ENCODE measurements at regions not wholly inside any gene's neighbourhood (a gene's known extent, or its start where the extent isn't known, plus 50 kb on each side); places are given as distances from the start of the nearest gene placed in this dataset.

- Histone ChIP-seq H2AK5ac (ENCODE audit: low read depth, low read length) (no peak overlapping the region), H2BK120ac (ENCODE audit: low read depth, low read length) (no peak overlapping the region), H3K27me3 (ENCODE audit: control insufficient read depth in 3 of 3, insufficient read depth in 3 of 3, low read depth in 1 of 3, low read length in 3 of 3) (no peaks in the 10 kb centered on the region), H3K4me3 (ENCODE audit: low read length in 2 of 2) (no peak overlapping the region), H2BK12ac (ENCODE audit: low read length) (no peak overlapping the region), H3K36me3 (replicated peaks in 1 of 2; ENCODE audit: control insufficient read depth in 2 of 2, insufficient read depth in 2 of 2, low read length in 2 of 2) (no peaks in the 10 kb centered on the region), H3K9ac (ENCODE audit: low read depth, low read length, poor library complexity) (no peak overlapping the region), H3K18ac (ENCODE audit: low read length) (no peak overlapping the region), H4K91ac (ENCODE audit: low read depth, low read length, poor library complexity) (no peak overlapping the region), H3K4me1 (ENCODE audit: control insufficient read depth in 2 of 2, insufficient read depth in 1 of 2, low read depth in 1 of 2, low read length in 2 of 2) (peaks cover 2 to 3% of the 10 kb centered on the region in 2 donors), H2BK15ac (ENCODE audit: low read length) (no peak overlapping the region), H2BK5ac (ENCODE audit: low read length) (no peak overlapping the region), H3K23ac (ENCODE audit: low read depth, low read length, poor library complexity) (no peak overlapping the region), H3K4me2 (ENCODE audit: insufficient read depth, low read length, poor library complexity, severe bottlenecking) (no peak overlapping the region), H3K27ac (replicated peaks; ENCODE audit: low read length) (no peak overlapping the region), H2AFZ (ENCODE audit: low read length) (no peak overlapping the region), H3K79me1 (ENCODE audit: low read depth, low read length) (no peaks in the 10 kb centered on the region), H3K4ac (ENCODE audit: low read length) (no peak overlapping the region), H3K9me3 (replicated peaks in 1 of 2; ENCODE audit: control insufficient read depth in 2 of 2, insufficient read depth in 1 of 2, low read depth in 1 of 2, low read length in 2 of 2) (no peaks in the 10 kb centered on the region), H4K8ac (ENCODE audit: low read depth, low read length) (no peak overlapping the region), H3K14ac (ENCODE audit: low read length) (no peak overlapping the region)
- no peak for DNase-seq (ENCODE audit: low spot score)
- no CpG with 5 or more reads among the region's 3 CpGs for whole genome bisulfite sequencing, 2 donors (ENCODE audit: extremely low coverage in 2 of 2, insufficient read length in 2 of 2, insufficient replicate concordance in 1 of 2)
Measured at GRCh38 chr12:66956300-66956699, 277.4 kb upstream of the GRIP1 start.

- Histone ChIP-seq H3K14ac (ENCODE audit: low read length) (no peak overlapping the region), H3K4me2 (ENCODE audit: insufficient read depth, low read length, poor library complexity, severe bottlenecking) (no peak overlapping the region), H3K4ac (ENCODE audit: low read length) (no peak overlapping the region), H4K91ac (ENCODE audit: low read depth, low read length, poor library complexity) (no peak overlapping the region), H4K8ac (ENCODE audit: low read depth, low read length) (no peak overlapping the region), H2BK15ac (ENCODE audit: low read length) (no peak overlapping the region), H2AFZ (ENCODE audit: low read length) (no peak overlapping the region), H2BK120ac (ENCODE audit: low read depth, low read length) (no peak overlapping the region), H3K79me1 (ENCODE audit: low read depth, low read length) (no peaks in the 10 kb centered on the region), H2BK12ac (ENCODE audit: low read length) (no peak overlapping the region), H3K18ac (ENCODE audit: low read length) (no peak overlapping the region), H3K27ac (replicated peaks; ENCODE audit: low read length) (no peak overlapping the region), H3K36me3 (replicated peaks in 1 of 2; ENCODE audit: control insufficient read depth in 2 of 2, insufficient read depth in 2 of 2, low read length in 2 of 2) (no peaks in the 10 kb centered on the region), H3K4me3 (ENCODE audit: low read length in 2 of 2) (no peak overlapping the region), H3K4me1 (ENCODE audit: control insufficient read depth in 2 of 2, insufficient read depth in 1 of 2, low read depth in 1 of 2, low read length in 2 of 2) (peaks cover 0 to 4% of the 10 kb centered on the region in 2 donors), H2AK5ac (ENCODE audit: low read depth, low read length) (no peak overlapping the region), H2BK5ac (ENCODE audit: low read length) (no peak overlapping the region), H3K23ac (ENCODE audit: low read depth, low read length, poor library complexity) (no peak overlapping the region), H3K9me3 (replicated peaks in 1 of 2; ENCODE audit: control insufficient read depth in 2 of 2, insufficient read depth in 1 of 2, low read depth in 1 of 2, low read length in 2 of 2) (no peaks in the 10 kb centered on the region), H3K9ac (ENCODE audit: low read depth, low read length, poor library complexity) (no peak overlapping the region), H3K27me3 (ENCODE audit: control insufficient read depth in 3 of 3, insufficient read depth in 3 of 3, low read depth in 1 of 3, low read length in 3 of 3) (no peaks in the 10 kb centered on the region)
- no CpG with 5 or more reads among the region's 2 CpGs for WGBS, 2 donors (ENCODE audit: extremely low coverage in 2 of 2, insufficient read length in 2 of 2, insufficient replicate concordance in 1 of 2)
- DNase-seq (ENCODE audit: low spot score): no peak
Measured at GRCh38 chr12:66959276-66959675, 280.4 kb upstream of the GRIP1 start.

GRCh38 chr12:66960006-66960405, 281.1 kb upstream of the GRIP1 start:
- peaks cover 0 to 4% of the 10 kb centered on the region in 2 donors for H3K4me1 ChIP-seq (ENCODE audit: control insufficient read depth in 2 of 2, insufficient read depth in 1 of 2, low read depth in 1 of 2, low read length in 2 of 2)
- H3K36me3 ChIP-seq (replicated peaks in 1 of 2; ENCODE audit: control insufficient read depth in 2 of 2, insufficient read depth in 2 of 2, low read length in 2 of 2): no peaks in the 10 kb centered on the region
- H4K91ac ChIP-seq (ENCODE audit: low read depth, low read length, poor library complexity): no peak overlapping the region
- H3K23ac ChIP-seq (ENCODE audit: low read depth, low read length, poor library complexity): no peak overlapping the region
- H3K4me2 ChIP-seq (ENCODE audit: insufficient read depth, low read length, poor library complexity, severe bottlenecking): no peak overlapping the region
- H4K8ac ChIP-seq (ENCODE audit: low read depth, low read length): no peak overlapping the region
- no peak overlapping the region for H2BK12ac ChIP-seq (ENCODE audit: low read length)
- no peak overlapping the region for H3K14ac ChIP-seq (ENCODE audit: low read length)
- no peak overlapping the region for H3K18ac ChIP-seq (ENCODE audit: low read length)
- H2AK5ac ChIP-seq (ENCODE audit: low read depth, low read length): no peak overlapping the region
- no peak overlapping the region for H2AFZ ChIP-seq (ENCODE audit: low read length)
- no peaks in the 10 kb centered on the region for H3K79me1 ChIP-seq (ENCODE audit: low read depth, low read length)
- H2BK5ac ChIP-seq (ENCODE audit: low read length): no peak overlapping the region
- H3K27ac ChIP-seq (replicated peaks; ENCODE audit: low read length): no peak overlapping the region
- H3K9ac ChIP-seq (ENCODE audit: low read depth, low read length, poor library complexity): no peak overlapping the region
- H3K27me3 ChIP-seq (ENCODE audit: control insufficient read depth in 3 of 3, insufficient read depth in 3 of 3, low read depth in 1 of 3, low read length in 3 of 3): no peaks in the 10 kb centered on the region
- no peak for DNase-seq (ENCODE audit: low spot score)
- no peak overlapping the region for H3K4ac ChIP-seq (ENCODE audit: low read length)
- no peak overlapping the region for H2BK120ac ChIP-seq (ENCODE audit: low read depth, low read length)
- WGBS, 2 donors (ENCODE audit: extremely low coverage in 2 of 2, insufficient read length in 2 of 2, insufficient replicate concordance in 1 of 2): no CpG with 5 or more reads among the region's 1 CpG
- no peak overlapping the region for H3K4me3 ChIP-seq (ENCODE audit: low read length in 2 of 2)
- no peak overlapping the region for H2BK15ac ChIP-seq (ENCODE audit: low read length)
- H3K9me3 ChIP-seq (replicated peaks in 1 of 2; ENCODE audit: control insufficient read depth in 2 of 2, insufficient read depth in 1 of 2, low read depth in 1 of 2, low read length in 2 of 2): no peaks in the 10 kb centered on the region

GRCh38 chr12:66960704-66961690, 282.1 kb upstream of the GRIP1 start:
- no peak for DNase-seq (ENCODE audit: low spot score)
- Histone ChIP-seq H3K36me3 (replicated peaks in 1 of 2; ENCODE audit: control insufficient read depth in 2 of 2, insufficient read depth in 2 of 2, low read length in 2 of 2) (no peaks in the 10 kb centered on the region), H2AK5ac (ENCODE audit: low read depth, low read length) (no peak overlapping the region)

More at GRCh38 chr12:66960704-66961690, 282.1 kb upstream of the GRIP1 start:
- no peak overlapping the region for H2BK5ac ChIP-seq (ENCODE audit: low read length)
- H3K79me1 ChIP-seq (ENCODE audit: low read depth, low read length): no peaks in the 10 kb centered on the region
- no peak overlapping the region for H2BK12ac ChIP-seq (ENCODE audit: low read length)
- H3K27ac ChIP-seq (replicated peaks; ENCODE audit: low read length): no peak overlapping the region
- no peaks in the 10 kb centered on the region for H3K9me3 ChIP-seq (replicated peaks in 1 of 2; ENCODE audit: control insufficient read depth in 2 of 2, insufficient read depth in 1 of 2, low read depth in 1 of 2, low read length in 2 of 2)
- H3K18ac ChIP-seq (ENCODE audit: low read length): no peak overlapping the region
- H4K91ac ChIP-seq (ENCODE audit: low read depth, low read length, poor library complexity): no peak overlapping the region
- H2BK15ac ChIP-seq (ENCODE audit: low read length): no peak overlapping the region
- no peak overlapping the region for H4K8ac ChIP-seq (ENCODE audit: low read depth, low read length)
- no peak overlapping the region for H2AFZ ChIP-seq (ENCODE audit: low read length)
- H3K4me1 ChIP-seq (ENCODE audit: control insufficient read depth in 2 of 2, insufficient read depth in 1 of 2, low read depth in 1 of 2, low read length in 2 of 2): peaks cover 2 to 8% of the 10 kb centered on the region in 2 donors
- no peak overlapping the region for H3K4ac ChIP-seq (ENCODE audit: low read length)
- no peak overlapping the region for H2BK120ac ChIP-seq (ENCODE audit: low read depth, low read length)
- no peak overlapping the region for H3K9ac ChIP-seq (ENCODE audit: low read depth, low read length, poor library complexity)
- no peaks in the 10 kb centered on the region for H3K27me3 ChIP-seq (ENCODE audit: control insufficient read depth in 3 of 3, insufficient read depth in 3 of 3, low read depth in 1 of 3, low read length in 3 of 3)
- H3K4me2 ChIP-seq (ENCODE audit: insufficient read depth, low read length, poor library complexity, severe bottlenecking): no peak overlapping the region
- H3K14ac ChIP-seq (ENCODE audit: low read length): no peak overlapping the region
- WGBS, 2 donors (ENCODE audit: extremely low coverage in 2 of 2, insufficient read length in 2 of 2, insufficient replicate concordance in 1 of 2): no CpG with 5 or more reads among the region's 6 CpGs
- H3K23ac ChIP-seq (ENCODE audit: low read depth, low read length, poor library complexity): no peak overlapping the region
- no peak overlapping the region for H3K4me3 ChIP-seq (ENCODE audit: low read length in 2 of 2)

Data from neuronal stem cell (in vitro differentiated cells).